ENCODE measurements at regions not wholly inside any gene's neighbourhood (a gene's known extent, or its start where the extent isn't known, plus 50 kb on each side); places are given as distances from the start of the nearest gene placed in this dataset.

DNA sequence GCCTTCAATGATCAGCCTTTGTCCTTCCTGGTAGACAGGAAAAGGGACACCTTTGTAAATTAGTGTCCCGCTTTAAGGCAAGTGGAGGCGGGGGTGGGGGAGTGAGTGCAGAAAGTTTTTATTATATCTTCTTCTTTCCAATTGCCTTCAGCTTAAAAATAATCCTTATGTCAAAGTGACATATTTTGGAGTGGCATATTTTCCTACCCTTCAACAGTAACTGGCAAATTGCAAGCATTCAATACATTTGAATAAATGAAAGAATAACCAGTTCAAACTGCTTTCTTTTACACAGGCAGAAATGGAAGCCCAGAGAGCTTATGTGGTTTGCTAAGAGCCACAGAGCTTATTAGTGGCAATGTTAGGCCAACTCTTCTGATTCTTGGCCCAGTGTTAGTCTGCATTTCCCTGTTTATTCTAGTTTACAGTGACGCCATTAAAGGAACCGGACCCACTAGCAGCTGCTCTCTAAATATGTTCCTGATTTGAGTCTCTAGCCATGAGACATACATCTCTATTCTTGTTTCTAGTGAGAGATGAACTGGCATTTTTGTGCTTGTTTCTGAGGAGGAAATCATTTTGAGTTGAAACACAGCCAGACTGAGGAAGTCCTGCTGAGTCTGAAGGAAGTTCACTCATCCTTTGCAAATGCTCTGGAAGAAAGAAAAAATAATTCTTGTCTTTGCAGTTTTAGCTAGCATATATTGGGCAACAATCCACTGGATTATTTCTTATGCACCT, 468.7 kb downstream of the NOVA1 start:
- Histone ChIP-seq H3K27me3 (ENCODE audit: insufficient read depth, poor library complexity, severe bottlenecking) (no peaks in the 10 kb centered on the region), H3K4me3 (replicated peaks; ENCODE audit: insufficient read depth, low read length) (no peak overlapping the region), H3K27ac (replicated peaks) (no peak overlapping the region)
- no peak for TF ChIP-seq SPI1 (IDR thresholded peaks at IDR 0.05; ENCODE audit: borderline replicate concordance, low read depth)
- no peak for TF ChIP-seq POLR2AphosphoS5 (IDR thresholded peaks at IDR 0.05; ENCODE audit: low read depth)
- TF ChIP-seq, protein P1, sequence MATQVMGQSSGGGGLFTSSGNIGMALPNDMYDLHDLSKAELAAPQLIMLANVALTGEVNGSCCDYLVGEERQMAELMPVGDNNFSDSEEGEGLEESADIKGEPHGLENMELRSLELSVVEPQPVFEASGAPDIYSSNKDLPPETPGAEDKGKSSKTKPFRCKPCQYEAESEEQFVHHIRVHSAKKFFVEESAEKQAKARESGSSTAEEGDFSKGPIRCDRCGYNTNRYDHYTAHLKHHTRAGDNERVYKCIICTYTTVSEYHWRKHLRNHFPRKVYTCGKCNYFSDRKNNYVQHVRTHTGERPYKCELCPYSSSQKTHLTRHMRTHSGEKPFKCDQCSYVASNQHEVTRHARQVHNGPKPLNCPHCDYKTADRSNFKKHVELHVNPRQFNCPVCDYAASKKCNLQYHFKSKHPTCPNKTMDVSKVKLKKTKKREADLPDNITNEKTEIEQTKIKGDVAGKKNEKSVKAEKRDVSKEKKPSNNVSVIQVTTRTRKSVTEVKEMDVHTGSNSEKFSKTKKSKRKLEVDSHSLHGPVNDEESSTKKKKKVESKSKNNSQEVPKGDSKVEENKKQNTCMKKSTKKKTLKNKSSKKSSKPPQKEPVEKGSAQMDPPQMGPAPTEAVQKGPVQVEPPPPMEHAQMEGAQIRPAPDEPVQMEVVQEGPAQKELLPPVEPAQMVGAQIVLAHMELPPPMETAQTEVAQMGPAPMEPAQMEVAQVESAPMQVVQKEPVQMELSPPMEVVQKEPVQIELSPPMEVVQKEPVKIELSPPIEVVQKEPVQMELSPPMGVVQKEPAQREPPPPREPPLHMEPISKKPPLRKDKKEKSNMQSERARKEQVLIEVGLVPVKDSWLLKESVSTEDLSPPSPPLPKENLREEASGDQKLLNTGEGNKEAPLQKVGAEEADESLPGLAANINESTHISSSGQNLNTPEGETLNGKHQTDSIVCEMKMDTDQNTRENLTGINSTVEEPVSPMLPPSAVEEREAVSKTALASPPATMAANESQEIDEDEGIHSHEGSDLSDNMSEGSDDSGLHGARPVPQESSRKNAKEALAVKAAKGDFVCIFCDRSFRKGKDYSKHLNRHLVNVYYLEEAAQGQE (IDR thresholded peaks at IDR 0.05; ENCODE audit: insufficient replicate concordance, low read depth) = no peak
- no peak for TF ChIP-seq GABPA (IDR thresholded peaks at IDR 0.05; ENCODE audit: low read depth)
- TF ChIP-seq, protein P2, sequence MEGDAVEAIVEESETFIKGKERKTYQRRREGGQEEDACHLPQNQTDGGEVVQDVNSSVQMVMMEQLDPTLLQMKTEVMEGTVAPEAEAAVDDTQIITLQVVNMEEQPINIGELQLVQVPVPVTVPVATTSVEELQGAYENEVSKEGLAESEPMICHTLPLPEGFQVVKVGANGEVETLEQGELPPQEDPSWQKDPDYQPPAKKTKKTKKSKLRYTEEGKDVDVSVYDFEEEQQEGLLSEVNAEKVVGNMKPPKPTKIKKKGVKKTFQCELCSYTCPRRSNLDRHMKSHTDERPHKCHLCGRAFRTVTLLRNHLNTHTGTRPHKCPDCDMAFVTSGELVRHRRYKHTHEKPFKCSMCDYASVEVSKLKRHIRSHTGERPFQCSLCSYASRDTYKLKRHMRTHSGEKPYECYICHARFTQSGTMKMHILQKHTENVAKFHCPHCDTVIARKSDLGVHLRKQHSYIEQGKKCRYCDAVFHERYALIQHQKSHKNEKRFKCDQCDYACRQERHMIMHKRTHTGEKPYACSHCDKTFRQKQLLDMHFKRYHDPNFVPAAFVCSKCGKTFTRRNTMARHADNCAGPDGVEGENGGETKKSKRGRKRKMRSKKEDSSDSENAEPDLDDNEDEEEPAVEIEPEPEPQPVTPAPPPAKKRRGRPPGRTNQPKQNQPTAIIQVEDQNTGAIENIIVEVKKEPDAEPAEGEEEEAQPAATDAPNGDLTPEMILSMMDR (IDR thresholded peaks at IDR 0.05; ENCODE audit: insufficient read depth, low read length) = no peak
- no peak for DNase-seq (ENCODE audit: low read depth in 1 of 2, low spot score in 1 of 2)

DNA sequence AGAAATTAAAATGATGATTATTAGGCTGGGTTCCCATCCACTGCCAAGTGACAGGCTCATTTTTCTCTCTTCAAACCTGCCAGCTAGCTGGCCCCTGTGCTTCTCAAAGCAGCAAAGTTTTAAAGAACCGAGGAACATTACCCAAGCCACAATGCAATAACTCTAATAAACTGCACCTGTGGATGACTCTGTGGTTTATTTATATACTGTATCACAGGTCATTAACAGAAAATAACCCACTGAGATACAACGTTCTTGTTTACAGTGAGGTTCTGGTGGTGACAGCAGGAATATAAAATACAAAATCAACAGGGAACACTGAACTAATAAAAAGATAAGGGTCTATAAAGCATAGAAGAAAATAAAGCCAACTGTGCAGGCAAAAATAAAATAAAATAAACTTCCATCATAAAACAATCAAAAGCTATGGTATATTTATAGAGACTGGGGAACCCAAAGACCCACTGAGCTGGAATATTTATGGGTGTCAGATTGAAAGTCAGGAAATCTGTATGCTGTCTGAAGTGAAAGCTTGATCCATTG, 472.9 kb downstream of the NOVA1 start:
- no peak overlapping the region for H3K27ac ChIP-seq (replicated peaks)
- H3K4me3 ChIP-seq (replicated peaks; ENCODE audit: insufficient read depth, low read length) = no peak overlapping the region
- TF ChIP-seq SPI1 (IDR thresholded peaks at IDR 0.05; ENCODE audit: borderline replicate concordance, low read depth) (no peak), POLR2AphosphoS5 (IDR thresholded peaks at IDR 0.05; ENCODE audit: low read depth) (no peak), GABPA (IDR thresholded peaks at IDR 0.05; ENCODE audit: low read depth) (no peak)
- TF ChIP-seq, protein P2 (IDR thresholded peaks at IDR 0.05; ENCODE audit: insufficient read depth, low read length) = no peak
- TF ChIP-seq, protein P1 (IDR thresholded peaks at IDR 0.05; ENCODE audit: insufficient replicate concordance, low read depth) = no peak
- H3K27me3 ChIP-seq (ENCODE audit: insufficient read depth, poor library complexity, severe bottlenecking) = no peaks in the 10 kb centered on the region
- DNase-seq (ENCODE audit: low read depth in 1 of 2, low spot score in 1 of 2) = no peak

DNA sequence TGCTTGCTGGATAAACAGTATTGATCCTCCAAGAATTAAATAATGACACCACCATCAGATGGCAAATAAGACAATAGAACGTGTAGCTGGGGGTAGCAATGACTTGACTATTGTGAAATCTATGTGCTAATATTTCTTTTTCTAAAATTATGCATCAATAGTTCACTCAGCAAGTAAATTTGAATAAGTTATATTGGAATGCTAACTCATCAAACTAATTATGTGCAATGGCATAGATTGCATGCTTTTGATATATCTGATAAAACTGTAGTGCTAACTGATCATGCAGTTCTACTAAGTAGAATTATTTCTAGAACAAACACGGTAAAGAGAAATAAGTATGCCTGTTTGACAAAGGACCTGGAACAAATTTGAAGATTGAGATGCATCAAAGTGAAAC, 474.4 kb downstream of the NOVA1 start:
- no peak overlapping the region for H3K27ac ChIP-seq (replicated peaks)
- DNase-seq (ENCODE audit: low read depth in 1 of 2, low spot score in 1 of 2) = no peak
- H3K4me3 ChIP-seq (replicated peaks; ENCODE audit: insufficient read depth, low read length) = no peak overlapping the region
- TF ChIP-seq POLR2AphosphoS5 (IDR thresholded peaks at IDR 0.05; ENCODE audit: low read depth) (no peak), SPI1 (IDR thresholded peaks at IDR 0.05; ENCODE audit: borderline replicate concordance, low read depth) (no peak), GABPA (IDR thresholded peaks at IDR 0.05; ENCODE audit: low read depth) (no peak)
- TF ChIP-seq, protein P1 (IDR thresholded peaks at IDR 0.05; ENCODE audit: insufficient replicate concordance, low read depth) = no peak
- TF ChIP-seq, protein P2 (IDR thresholded peaks at IDR 0.05; ENCODE audit: insufficient read depth, low read length) = no peak
- no peaks in the 10 kb centered on the region for H3K27me3 ChIP-seq (ENCODE audit: insufficient read depth, poor library complexity, severe bottlenecking)
